Astrocyte (in vitro differentiated cells and primary cell): ENCODE measurements at regions not wholly inside any gene's neighbourhood (a gene's known extent, or its start where the extent isn't known, plus 50 kb on each side); places are given as distances from the start of the nearest gene placed in this dataset.

ENCODE experiments used
- CTCF ChIP-seq: IDR thresholded peaks from 2 replicates; pipeline ENCODE4 v1.5.1; 2011; ENCODE audit warnings: low read depth, mild to moderate bottlenecking, inconsistent platforms, low read length, moderate library complexity; ENCODE audit not compliant: insufficient read depth
- EZH2 ChIP-seq: IDR thresholded peaks from 2 replicates; pipeline ENCODE4 v1.6.1; 2012; ENCODE audit warnings: mild to moderate bottlenecking, low read length, inconsistent platforms; ENCODE audit not compliant: insufficient read depth

- TF ChIP-seq CTCF (no peak), EZH2 (no peak)
Measured at GRCh38 chr7:63931057-63931600, 67.5 kb upstream of the ZNF722 start.
